Fibroblast of lung (primary cell): ENCODE measurements at regions not wholly inside any gene's neighbourhood (a gene's known extent, or its start where the extent isn't known, plus 50 kb on each side); places are given as distances from the start of the nearest gene placed in this dataset.
A peak's percentile ranks its signal among the peaks of the same experiment; 100 is the strongest.

ENCODE experiments used
- DNase-seq, 2 donors: peaks; one replicate each; pipeline versions ENCODE4 v3.0.0 to v3.0.0-alpha.2; 2010; ENCODE audit warnings: low read depth in 2 of 2
- H2AFZ ChIP-seq: 2 replicates; pipeline ENCODE4 v1.5.1; 2012; ENCODE audit warnings: low read length, control low read depth, inconsistent platforms
- H3K27ac ChIP-seq: 2 replicates; pipeline ENCODE4 v1.5.1; 2011; ENCODE audit warnings: low read length, control low read depth; ENCODE audit not compliant: insufficient read depth
- H3K27me3 ChIP-seq: 2 replicates; pipeline ENCODE4 v1.5.1; 2011; ENCODE audit warnings: mild to moderate bottlenecking, low read length; ENCODE audit not compliant: control insufficient read depth, insufficient read depth
- H3K36me3 ChIP-seq: 2 replicates; pipeline ENCODE4 v1.5.1; 2011; ENCODE audit warnings: low read length; ENCODE audit not compliant: control insufficient read depth, insufficient read depth
- H3K4me1 ChIP-seq: 2 replicates; pipeline ENCODE4 v1.5.1; 2011; ENCODE audit warnings: low read length; ENCODE audit not compliant: control insufficient read depth, insufficient read depth; ENCODE audit errors: extremely low read depth
- H3K4me2 ChIP-seq: 2 replicates; pipeline ENCODE4 v1.5.1; 2011; ENCODE audit warnings: low read length, control low read depth; ENCODE audit not compliant: insufficient read depth; ENCODE audit errors: extremely low read depth
- H3K4me3 ChIP-seq, 4 experiments: fragments of 200-600 bp in 1 of 4; sonication (generic) in 1 of 4; replicated peaks in 1 of 4; 2 replicates each; pipeline ENCODE4 v1.5.1; 2011 to 2016; ENCODE audit warnings: low read length in 4 of 4, low read depth in 3 of 4, mild to moderate bottlenecking in 3 of 4, control low read depth in 2 of 4, inconsistent platforms in 1 of 4, mixed read lengths in 1 of 4; ENCODE audit not compliant: insufficient read depth in 1 of 4; ENCODE audit errors: control extremely low read depth in 1 of 4
- H3K79me2 ChIP-seq: 2 replicates; pipeline ENCODE4 v1.5.1; 2012; ENCODE audit warnings: mild to moderate bottlenecking, low read length, inconsistent platforms; ENCODE audit not compliant: control insufficient read depth, insufficient read depth
- H3K9ac ChIP-seq: 2 replicates; pipeline ENCODE4 v1.5.1; 2011; ENCODE audit warnings: mild to moderate bottlenecking, low read length, control low read depth; ENCODE audit not compliant: insufficient read depth
- H3K9me3 ChIP-seq: 2 replicates; pipeline ENCODE4 v1.5.1; 2012; ENCODE audit warnings: low read depth, low read length; ENCODE audit not compliant: control insufficient read depth, insufficient read depth
- H4K20me1 ChIP-seq: 2 replicates; pipeline ENCODE4 v1.5.1; 2011; ENCODE audit warnings: low read length; ENCODE audit not compliant: control insufficient read depth, insufficient read depth; ENCODE audit errors: extremely low read depth
- EZH2 ChIP-seq: IDR thresholded peaks from 2 replicates; pipeline ENCODE4 v1.5.1; 2012; ENCODE audit warnings: low read length, control low read depth, mild to moderate bottlenecking; ENCODE audit errors: missing control alignments
- TF ChIP-seq, protein P1 (sequence below), 2 donors: IDR thresholded peaks in 1 of 2; conservative IDR thresholded peaks in 1 of 2; 1 replicate in 1 of 2; 2 replicates in 1 of 2; pipeline ENCODE4 v1.5.1; 2011 to 2012; ENCODE audit warnings: low read length in 2 of 2, control low read depth in 1 of 2, inconsistent platforms in 1 of 2, low read depth in 1 of 2, mild to moderate bottlenecking in 1 of 2

DNA sequence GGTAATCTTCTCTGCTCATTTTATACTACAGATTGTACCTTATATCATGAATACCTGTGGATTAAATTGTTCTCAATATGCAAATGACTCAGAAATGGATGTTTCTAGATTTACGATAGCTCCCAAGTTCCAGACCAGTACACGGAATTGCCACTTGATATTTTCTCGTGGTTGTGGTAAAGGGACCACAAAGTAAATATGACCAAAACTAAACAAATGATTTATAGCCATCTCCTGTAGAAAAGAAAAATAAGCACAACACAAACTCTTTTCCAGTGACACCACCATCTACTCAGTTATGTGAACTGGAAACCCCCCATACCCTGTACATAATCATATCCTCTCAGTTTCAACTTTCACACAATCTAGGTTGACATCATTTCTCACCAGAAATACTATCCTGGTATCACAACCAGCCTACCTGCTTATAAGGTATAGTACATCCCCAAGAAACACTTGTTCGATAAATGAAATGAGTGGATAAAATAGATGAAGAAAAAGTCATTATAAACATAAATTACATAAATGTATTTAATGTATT is 172.3 kb downstream of the ADGRL4 start:
- Histone ChIP-seq H3K27ac (no peak overlapping the region), H3K4me2 (no peak overlapping the region)

DNA sequence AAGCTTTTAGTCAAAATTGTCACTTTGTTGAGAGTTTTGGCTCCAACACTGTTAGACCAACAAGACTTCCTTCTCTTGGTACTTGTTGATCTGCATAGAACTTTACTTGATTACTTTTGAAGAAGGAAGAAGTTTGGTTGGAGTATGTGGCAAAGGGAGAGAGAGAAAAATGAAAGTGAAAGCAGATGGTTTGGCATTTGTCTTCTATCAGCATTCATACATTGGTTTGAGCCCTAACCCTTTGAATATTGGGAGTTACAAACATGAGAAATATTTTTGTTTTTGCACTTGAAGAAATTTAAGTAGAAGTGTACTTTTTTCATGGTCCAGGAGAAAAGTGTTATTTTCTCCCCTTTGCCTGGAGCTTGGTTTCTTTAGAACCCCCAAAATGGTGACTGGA is 169.8 kb downstream of the ADGRL4 start:
- TF ChIP-seq, protein P1, sequence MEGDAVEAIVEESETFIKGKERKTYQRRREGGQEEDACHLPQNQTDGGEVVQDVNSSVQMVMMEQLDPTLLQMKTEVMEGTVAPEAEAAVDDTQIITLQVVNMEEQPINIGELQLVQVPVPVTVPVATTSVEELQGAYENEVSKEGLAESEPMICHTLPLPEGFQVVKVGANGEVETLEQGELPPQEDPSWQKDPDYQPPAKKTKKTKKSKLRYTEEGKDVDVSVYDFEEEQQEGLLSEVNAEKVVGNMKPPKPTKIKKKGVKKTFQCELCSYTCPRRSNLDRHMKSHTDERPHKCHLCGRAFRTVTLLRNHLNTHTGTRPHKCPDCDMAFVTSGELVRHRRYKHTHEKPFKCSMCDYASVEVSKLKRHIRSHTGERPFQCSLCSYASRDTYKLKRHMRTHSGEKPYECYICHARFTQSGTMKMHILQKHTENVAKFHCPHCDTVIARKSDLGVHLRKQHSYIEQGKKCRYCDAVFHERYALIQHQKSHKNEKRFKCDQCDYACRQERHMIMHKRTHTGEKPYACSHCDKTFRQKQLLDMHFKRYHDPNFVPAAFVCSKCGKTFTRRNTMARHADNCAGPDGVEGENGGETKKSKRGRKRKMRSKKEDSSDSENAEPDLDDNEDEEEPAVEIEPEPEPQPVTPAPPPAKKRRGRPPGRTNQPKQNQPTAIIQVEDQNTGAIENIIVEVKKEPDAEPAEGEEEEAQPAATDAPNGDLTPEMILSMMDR (conservative IDR thresholded peaks at IDR 0.05 in 1 of 2, IDR thresholded peaks at IDR 0.05 in 1 of 2; ENCODE audit: low read depth in 1 of 2, low read length in 2 of 2): no peak
- no peak for TF ChIP-seq EZH2
- H3K27me3 ChIP-seq: no peaks in the 10 kb centered on the region
- no peaks in the 10 kb centered on the region for H4K20me1 ChIP-seq
- no peak overlapping the region for H3K4me3 ChIP-seq
- H3K27ac ChIP-seq: no peak overlapping the region
- DNase-seq: peak in 1 of 2 donors; percentile 36
- no peaks in the 10 kb centered on the region for H3K36me3 ChIP-seq
- H3K9me3 ChIP-seq: no peaks in the 10 kb centered on the region
- peak overlapping the region; percentile 73 for H3K4me2 ChIP-seq
- no peaks in the 10 kb centered on the region for H3K79me2 ChIP-seq
- H3K9ac ChIP-seq: no peak overlapping the region
- peaks cover 9% of the 10 kb centered on the region for H3K4me1 ChIP-seq
- peak overlapping the region; percentile 61 for H2AFZ ChIP-seq

More for the DNA sequence above, 172.3 kb downstream of the ADGRL4 start:
- H3K9ac ChIP-seq: no peak overlapping the region
- DNase-seq: peak in 1 of 2 donors; percentile 26
- no peaks in the 10 kb centered on the region for H3K36me3 ChIP-seq
- no peak overlapping the region for H3K4me3 ChIP-seq
- H3K9me3 ChIP-seq: no peaks in the 10 kb centered on the region
- no peaks in the 10 kb centered on the region for H3K27me3 ChIP-seq
- no peaks in the 10 kb centered on the region for H4K20me1 ChIP-seq
- no peaks in the 10 kb centered on the region for H3K79me2 ChIP-seq
- peaks cover 5% of the 10 kb centered on the region for H3K4me1 ChIP-seq
- H2AFZ ChIP-seq: no peak overlapping the region
- TF ChIP-seq EZH2: no peak
- TF ChIP-seq, protein P1 (conservative IDR thresholded peaks at IDR 0.05 in 1 of 2, IDR thresholded peaks at IDR 0.05 in 1 of 2; ENCODE audit: low read depth in 1 of 2, low read length in 2 of 2): no peak

DNA sequence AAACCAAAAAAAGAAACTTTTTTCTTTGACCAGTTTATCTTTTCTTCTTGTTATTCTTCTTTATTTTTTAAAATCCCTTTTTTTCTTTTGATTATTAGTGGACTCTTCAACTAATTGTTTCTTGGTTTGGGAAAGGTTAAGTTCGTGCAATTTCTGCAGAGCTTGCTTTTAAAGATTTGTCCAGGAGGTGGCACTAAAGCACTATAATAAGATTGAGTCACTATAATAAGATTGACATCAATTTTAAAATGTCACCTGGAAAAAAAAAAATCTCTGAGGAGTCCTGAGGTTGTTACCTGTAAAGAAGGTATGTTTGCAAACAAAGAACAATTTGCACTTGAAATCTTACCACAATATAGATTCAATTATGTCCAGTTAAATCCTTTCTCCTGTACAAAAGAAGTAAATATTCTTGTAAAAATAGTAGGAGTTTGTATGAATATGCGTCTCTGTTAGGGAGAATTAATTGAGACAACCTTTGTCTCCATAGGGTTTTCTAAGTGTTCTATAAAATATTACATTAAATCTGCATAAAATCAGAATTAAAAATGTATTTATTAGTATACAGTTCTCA is 166.7 kb downstream of the ADGRL4 start:
- H4K20me1 ChIP-seq: no peaks in the 10 kb centered on the region
- H3K4me2 ChIP-seq: peak overlapping the region; percentile 42
- H3K79me2 ChIP-seq: no peaks in the 10 kb centered on the region
- H3K36me3 ChIP-seq: no peaks in the 10 kb centered on the region
- no peak overlapping the region for H2AFZ ChIP-seq
- DNase-seq: peak; percentile 19 to 74
- H3K9ac ChIP-seq: no peak overlapping the region
- H3K4me3 ChIP-seq: no peak overlapping the region
- H3K27ac ChIP-seq: no peak overlapping the region
- H3K9me3 ChIP-seq: no peaks in the 10 kb centered on the region
- H3K27me3 ChIP-seq: no peaks in the 10 kb centered on the region
- TF ChIP-seq EZH2: no peak
- TF ChIP-seq, protein P1 (conservative IDR thresholded peaks at IDR 0.05 in 1 of 2, IDR thresholded peaks at IDR 0.05 in 1 of 2; ENCODE audit: low read depth in 1 of 2, low read length in 2 of 2): peak; percentile 55 to 57
- H3K4me1 ChIP-seq: peaks cover 4% of the 10 kb centered on the region
